GM23338 (cell line): ENCODE measurements at regions not wholly inside any gene's neighbourhood (a gene's known extent, or its start where the extent isn't known, plus 50 kb on each side); places are given as distances from the start of the nearest gene placed in this dataset.

Source experiments
- ATAC-seq: fragments of 200-7000 bp; cut with Tn5 transposase; 3 replicates; pipeline ENCODE4 v1.9.1; 2020
- DNase-seq: peaks from one replicate; pipeline ENCODE4 v3.0.0-alpha.2; 2015; ENCODE audit warnings: low spot score
- H2AFZ ChIP-seq: fragments of 200-600 bp; sonication (generic); 2 replicates; pipeline ENCODE4 v1.8.0; 2016; ENCODE audit warnings: antibody characterized with exemption, mild to moderate bottlenecking, moderate library complexity
- H3F3A ChIP-seq: fragments of 200-600 bp; sonication (generic); replicated peaks from 2 replicates; pipeline ENCODE4 v1.8.0; 2017; ENCODE audit warnings: antibody characterized with exemption, mixed run types, low read depth
- H3K27ac ChIP-seq: fragments of 200-600 bp; sonication (generic); 2 replicates; pipeline ENCODE4 v1.6.1; 2016; ENCODE audit warnings: low read depth
- H3K27me3 ChIP-seq: fragments of 200-600 bp; sonication (generic); 2 replicates; pipeline ENCODE4 v1.8.0; 2016; ENCODE audit warnings: mild to moderate bottlenecking, mixed run types, moderate library complexity; ENCODE audit not compliant: insufficient read depth
- H3K36me3 ChIP-seq: fragments of 200-600 bp; sonication (generic); 2 replicates; pipeline ENCODE4 v1.8.0; 2016; ENCODE audit warnings: mild to moderate bottlenecking; ENCODE audit not compliant: insufficient read depth
- H3K4me1 ChIP-seq: fragments of 200-600 bp; sonication (generic); 2 replicates; pipeline ENCODE4 v1.8.0; 2016; ENCODE audit warnings: mild to moderate bottlenecking, moderate library complexity; ENCODE audit not compliant: insufficient read depth
- H3K4me2 ChIP-seq: fragments of 200-600 bp; sonication (generic); 2 replicates; pipeline ENCODE4 v1.7.1; 2017; ENCODE audit warnings: mixed run types
- H3K4me3 ChIP-seq: fragments of 200-600 bp; sonication (generic); 2 replicates; pipeline ENCODE4 v1.6.1; 2016; ENCODE audit warnings: mixed run types
- H3K79me2 ChIP-seq: fragments of 200-600 bp; sonication (generic); replicated peaks from 2 replicates; pipeline ENCODE4 v1.8.0; 2017; ENCODE audit warnings: mild to moderate bottlenecking; ENCODE audit not compliant: insufficient read depth
- H3K9me2 ChIP-seq: fragments of 200-600 bp; sonication (generic); 2 replicates; pipeline ENCODE4 v1.8.0; 2017; ENCODE audit not compliant: insufficient read depth
- H4K20me1 ChIP-seq: fragments of 200-600 bp; sonication (generic); replicated peaks from 2 replicates; pipeline ENCODE4 v1.8.0; 2017; ENCODE audit warnings: mild to moderate bottlenecking; ENCODE audit not compliant: insufficient read depth
- H3K27ac Mint-ChIP-seq: 2 replicates; pipeline ENCODE4 v1.8.0; 2020; ENCODE audit warnings: inconsistent platforms, mild to moderate bottlenecking, moderate library complexity, mixed read lengths
- H3K27me3 Mint-ChIP-seq: 3 replicates; pipeline ENCODE4 v1.8.0; 2022; ENCODE audit warnings: low read depth, mild to moderate bottlenecking, moderate library complexity, mixed read lengths, inconsistent platforms; ENCODE audit not compliant: insufficient read depth, poor library complexity
- H3K36me3 Mint-ChIP-seq: 3 replicates; pipeline ENCODE4 v1.8.0; 2021; ENCODE audit warnings: low read depth, mild to moderate bottlenecking, inconsistent platforms, moderate library complexity, mixed read lengths
- H3K4me1 Mint-ChIP-seq: 3 replicates; pipeline ENCODE4 v1.8.0; 2020; ENCODE audit warnings: mild to moderate bottlenecking, inconsistent platforms, mixed read lengths
- H3K4me3 Mint-ChIP-seq: 3 replicates; pipeline ENCODE4 v1.8.0; 2021; ENCODE audit warnings: moderate library complexity, mild to moderate bottlenecking, inconsistent platforms, mixed read lengths
- H3K9me3 Mint-ChIP-seq: 3 replicates; pipeline ENCODE4 v1.8.0; 2020; ENCODE audit warnings: moderate library complexity, mild to moderate bottlenecking, inconsistent platforms, mixed read lengths
- CREB1 ChIP-seq: fragments of 250-450 bp; sonication (Bioruptor Pico); IDR thresholded peaks from 2 replicates; pipeline ENCODE4 v1.5.0; 2020; ENCODE audit warnings: low read depth, mild to moderate bottlenecking, moderate library complexity
- EZH2 ChIP-seq: fragments of 200-600 bp; sonication (generic); IDR thresholded peaks from one replicate; pipeline ENCODE4 v1.8.0; 2017; ENCODE audit warnings: antibody characterized with exemption, mild to moderate bottlenecking, low read depth; ENCODE audit not compliant: unreplicated experiment
- JUNB ChIP-seq: IDR thresholded peaks from one replicate; pipeline ENCODE4 v1.6.1; 2016; ENCODE audit warnings: antibody characterized with exemption; ENCODE audit not compliant: unreplicated experiment
- NANOG ChIP-seq: IDR thresholded peaks from 2 replicates; pipeline ENCODE4 v1.6.1; 2016; ENCODE audit warnings: antibody characterized with exemption, borderline replicate concordance
- POLR2AphosphoS5 ChIP-seq: IDR thresholded peaks from 2 replicates; pipeline ENCODE4 v1.6.1; 2016; ENCODE audit warnings: antibody characterized with exemption, low read depth
- STAT1 ChIP-seq: IDR thresholded peaks from one replicate; pipeline ENCODE4 v1.6.1; 2016; ENCODE audit warnings: antibody characterized with exemption; ENCODE audit not compliant: unreplicated experiment
- ZNF114 ChIP-seq: fragments of 250-450 bp; sonication (Bioruptor Pico); IDR thresholded peaks from 2 replicates; pipeline ENCODE4 v1.5.0; 2020; ENCODE audit warnings: mild to moderate bottlenecking, moderate library complexity
- TF ChIP-seq, protein P1 (sequence below), 2 experiments: fragments of 200-600 bp in 1 of 2; sonication (generic) in 1 of 2; conservative IDR thresholded peaks; 2 replicates each; pipeline versions ENCODE4 v1.5.1 to v1.6.1; 2016 to 2017; ENCODE audit warnings: antibody characterized with exemption in 2 of 2, low read depth in 2 of 2, mild to moderate bottlenecking in 2 of 2, moderate library complexity in 1 of 2
- TF ChIP-seq, protein P2 (sequence below): IDR thresholded peaks from 2 replicates; pipeline ENCODE4 v1.6.1; 2016; ENCODE audit warnings: antibody characterized with exemption
- TF ChIP-seq, protein P3 (sequence below): fragments of 250-450 bp; sonication (Bioruptor Pico); IDR thresholded peaks from 2 replicates; pipeline ENCODE4 v1.5.0; 2020; ENCODE audit warnings: mild to moderate bottlenecking, moderate library complexity

DNA sequence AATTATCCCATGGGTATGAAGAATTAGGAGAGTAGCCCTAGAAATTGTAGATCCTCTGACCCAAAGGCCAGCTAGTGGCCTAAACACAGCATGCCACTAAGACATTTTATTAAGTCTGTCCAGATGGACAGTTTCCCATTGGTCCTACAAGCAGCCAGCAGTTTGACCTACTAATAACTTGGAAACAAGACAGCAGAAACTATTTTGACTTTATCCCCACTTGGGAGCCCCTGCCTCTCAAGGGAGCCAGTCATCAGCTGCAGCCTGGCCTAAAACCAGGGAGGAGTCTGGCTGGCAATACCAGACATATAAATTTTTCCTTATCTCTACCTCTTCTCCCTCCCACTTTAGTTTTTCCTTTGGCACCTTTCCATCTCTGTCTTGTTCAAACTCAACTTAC, 222.6 kb upstream of the KCTD3 start:
- H3K36me3 Mint-ChIP-seq = no peaks in the 10 kb centered on the region
- H3K4me1 ChIP-seq = no peaks in the 10 kb centered on the region
- H3K36me3 ChIP-seq = no peaks in the 10 kb centered on the region
- no peak overlapping the region for H3K4me2 ChIP-seq
- ATAC-seq (no peak), DNase-seq (no peak)
- no peak overlapping the region for H2AFZ ChIP-seq
- no peaks in the 10 kb centered on the region for H3K27me3 ChIP-seq
- peaks cover 6% of the 10 kb centered on the region for H3K9me2 ChIP-seq
- H3K4me3 ChIP-seq = no peak overlapping the region
- no peaks in the 10 kb centered on the region for H3F3A ChIP-seq
- no peak overlapping the region for H3K4me3 Mint-ChIP-seq
- no peaks in the 10 kb centered on the region for H3K79me2 ChIP-seq
- no peaks in the 10 kb centered on the region for H3K4me1 Mint-ChIP-seq
- H3K27me3 Mint-ChIP-seq = no peaks in the 10 kb centered on the region
- no peaks in the 10 kb centered on the region for H3K9me3 Mint-ChIP-seq
- H4K20me1 ChIP-seq = no peaks in the 10 kb centered on the region
- no peak overlapping the region for H3K27ac ChIP-seq
- TF ChIP-seq CREB1 (CRISPR knock-in tag) (no peak), STAT1 (no peak), JUNB (no peak)
- TF ChIP-seq, protein P1, sequence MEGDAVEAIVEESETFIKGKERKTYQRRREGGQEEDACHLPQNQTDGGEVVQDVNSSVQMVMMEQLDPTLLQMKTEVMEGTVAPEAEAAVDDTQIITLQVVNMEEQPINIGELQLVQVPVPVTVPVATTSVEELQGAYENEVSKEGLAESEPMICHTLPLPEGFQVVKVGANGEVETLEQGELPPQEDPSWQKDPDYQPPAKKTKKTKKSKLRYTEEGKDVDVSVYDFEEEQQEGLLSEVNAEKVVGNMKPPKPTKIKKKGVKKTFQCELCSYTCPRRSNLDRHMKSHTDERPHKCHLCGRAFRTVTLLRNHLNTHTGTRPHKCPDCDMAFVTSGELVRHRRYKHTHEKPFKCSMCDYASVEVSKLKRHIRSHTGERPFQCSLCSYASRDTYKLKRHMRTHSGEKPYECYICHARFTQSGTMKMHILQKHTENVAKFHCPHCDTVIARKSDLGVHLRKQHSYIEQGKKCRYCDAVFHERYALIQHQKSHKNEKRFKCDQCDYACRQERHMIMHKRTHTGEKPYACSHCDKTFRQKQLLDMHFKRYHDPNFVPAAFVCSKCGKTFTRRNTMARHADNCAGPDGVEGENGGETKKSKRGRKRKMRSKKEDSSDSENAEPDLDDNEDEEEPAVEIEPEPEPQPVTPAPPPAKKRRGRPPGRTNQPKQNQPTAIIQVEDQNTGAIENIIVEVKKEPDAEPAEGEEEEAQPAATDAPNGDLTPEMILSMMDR (conservative IDR thresholded peaks at IDR 0.05; ENCODE audit: low read depth in 2 of 2) = no peak
- no peak overlapping the region for H3K27ac Mint-ChIP-seq

DNA sequence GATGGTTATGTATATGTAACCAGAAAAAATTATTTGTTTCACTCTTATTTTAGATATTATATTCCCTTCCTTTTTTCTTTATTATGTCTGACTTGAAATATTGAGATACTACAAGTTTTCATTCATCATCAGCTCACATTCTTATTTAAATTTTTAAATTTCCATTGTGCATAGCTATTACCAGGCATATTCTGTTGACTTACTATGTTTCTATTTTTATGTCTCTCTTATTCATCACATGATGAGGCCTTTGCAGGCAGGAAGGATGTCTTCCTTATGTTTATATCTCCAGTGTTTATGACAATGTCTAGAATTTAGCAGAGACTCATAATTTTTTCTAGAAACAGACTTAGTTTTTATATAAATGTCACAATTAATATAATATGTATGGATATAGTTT, 221.9 kb upstream of the KCTD3 start:
- Mint-ChIP-seq H3K27ac (no peak overlapping the region), H3K36me3 (no peaks in the 10 kb centered on the region), H3K4me1 (no peaks in the 10 kb centered on the region), H3K9me3 (no peaks in the 10 kb centered on the region), H3K4me3 (no peak overlapping the region), H3K27me3 (no peaks in the 10 kb centered on the region)
- Histone ChIP-seq H3K79me2 (no peaks in the 10 kb centered on the region), H3K36me3 (no peaks in the 10 kb centered on the region), H3K4me2 (no peak overlapping the region), H3K4me1 (no peaks in the 10 kb centered on the region), H4K20me1 (no peaks in the 10 kb centered on the region), H3K27ac (no peak overlapping the region), H3K27me3 (no peaks in the 10 kb centered on the region), H2AFZ (no peak overlapping the region), H3F3A (no peaks in the 10 kb centered on the region), H3K4me3 (no peak overlapping the region), H3K9me2 (peaks cover 6% of the 10 kb centered on the region)
- ATAC-seq = no peak
- DNase-seq = no peak
- TF ChIP-seq CREB1 (CRISPR knock-in tag) (no peak), POLR2AphosphoS5 (no peak), NANOG (no peak), ZNF114 (no peak), EZH2 (no peak), JUNB (no peak)
- TF ChIP-seq, protein P2, sequence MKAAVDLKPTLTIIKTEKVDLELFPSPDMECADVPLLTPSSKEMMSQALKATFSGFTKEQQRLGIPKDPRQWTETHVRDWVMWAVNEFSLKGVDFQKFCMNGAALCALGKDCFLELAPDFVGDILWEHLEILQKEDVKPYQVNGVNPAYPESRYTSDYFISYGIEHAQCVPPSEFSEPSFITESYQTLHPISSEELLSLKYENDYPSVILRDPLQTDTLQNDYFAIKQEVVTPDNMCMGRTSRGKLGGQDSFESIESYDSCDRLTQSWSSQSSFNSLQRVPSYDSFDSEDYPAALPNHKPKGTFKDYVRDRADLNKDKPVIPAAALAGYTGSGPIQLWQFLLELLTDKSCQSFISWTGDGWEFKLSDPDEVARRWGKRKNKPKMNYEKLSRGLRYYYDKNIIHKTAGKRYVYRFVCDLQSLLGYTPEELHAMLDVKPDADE = no peak
- TF ChIP-seq, protein P3, sequence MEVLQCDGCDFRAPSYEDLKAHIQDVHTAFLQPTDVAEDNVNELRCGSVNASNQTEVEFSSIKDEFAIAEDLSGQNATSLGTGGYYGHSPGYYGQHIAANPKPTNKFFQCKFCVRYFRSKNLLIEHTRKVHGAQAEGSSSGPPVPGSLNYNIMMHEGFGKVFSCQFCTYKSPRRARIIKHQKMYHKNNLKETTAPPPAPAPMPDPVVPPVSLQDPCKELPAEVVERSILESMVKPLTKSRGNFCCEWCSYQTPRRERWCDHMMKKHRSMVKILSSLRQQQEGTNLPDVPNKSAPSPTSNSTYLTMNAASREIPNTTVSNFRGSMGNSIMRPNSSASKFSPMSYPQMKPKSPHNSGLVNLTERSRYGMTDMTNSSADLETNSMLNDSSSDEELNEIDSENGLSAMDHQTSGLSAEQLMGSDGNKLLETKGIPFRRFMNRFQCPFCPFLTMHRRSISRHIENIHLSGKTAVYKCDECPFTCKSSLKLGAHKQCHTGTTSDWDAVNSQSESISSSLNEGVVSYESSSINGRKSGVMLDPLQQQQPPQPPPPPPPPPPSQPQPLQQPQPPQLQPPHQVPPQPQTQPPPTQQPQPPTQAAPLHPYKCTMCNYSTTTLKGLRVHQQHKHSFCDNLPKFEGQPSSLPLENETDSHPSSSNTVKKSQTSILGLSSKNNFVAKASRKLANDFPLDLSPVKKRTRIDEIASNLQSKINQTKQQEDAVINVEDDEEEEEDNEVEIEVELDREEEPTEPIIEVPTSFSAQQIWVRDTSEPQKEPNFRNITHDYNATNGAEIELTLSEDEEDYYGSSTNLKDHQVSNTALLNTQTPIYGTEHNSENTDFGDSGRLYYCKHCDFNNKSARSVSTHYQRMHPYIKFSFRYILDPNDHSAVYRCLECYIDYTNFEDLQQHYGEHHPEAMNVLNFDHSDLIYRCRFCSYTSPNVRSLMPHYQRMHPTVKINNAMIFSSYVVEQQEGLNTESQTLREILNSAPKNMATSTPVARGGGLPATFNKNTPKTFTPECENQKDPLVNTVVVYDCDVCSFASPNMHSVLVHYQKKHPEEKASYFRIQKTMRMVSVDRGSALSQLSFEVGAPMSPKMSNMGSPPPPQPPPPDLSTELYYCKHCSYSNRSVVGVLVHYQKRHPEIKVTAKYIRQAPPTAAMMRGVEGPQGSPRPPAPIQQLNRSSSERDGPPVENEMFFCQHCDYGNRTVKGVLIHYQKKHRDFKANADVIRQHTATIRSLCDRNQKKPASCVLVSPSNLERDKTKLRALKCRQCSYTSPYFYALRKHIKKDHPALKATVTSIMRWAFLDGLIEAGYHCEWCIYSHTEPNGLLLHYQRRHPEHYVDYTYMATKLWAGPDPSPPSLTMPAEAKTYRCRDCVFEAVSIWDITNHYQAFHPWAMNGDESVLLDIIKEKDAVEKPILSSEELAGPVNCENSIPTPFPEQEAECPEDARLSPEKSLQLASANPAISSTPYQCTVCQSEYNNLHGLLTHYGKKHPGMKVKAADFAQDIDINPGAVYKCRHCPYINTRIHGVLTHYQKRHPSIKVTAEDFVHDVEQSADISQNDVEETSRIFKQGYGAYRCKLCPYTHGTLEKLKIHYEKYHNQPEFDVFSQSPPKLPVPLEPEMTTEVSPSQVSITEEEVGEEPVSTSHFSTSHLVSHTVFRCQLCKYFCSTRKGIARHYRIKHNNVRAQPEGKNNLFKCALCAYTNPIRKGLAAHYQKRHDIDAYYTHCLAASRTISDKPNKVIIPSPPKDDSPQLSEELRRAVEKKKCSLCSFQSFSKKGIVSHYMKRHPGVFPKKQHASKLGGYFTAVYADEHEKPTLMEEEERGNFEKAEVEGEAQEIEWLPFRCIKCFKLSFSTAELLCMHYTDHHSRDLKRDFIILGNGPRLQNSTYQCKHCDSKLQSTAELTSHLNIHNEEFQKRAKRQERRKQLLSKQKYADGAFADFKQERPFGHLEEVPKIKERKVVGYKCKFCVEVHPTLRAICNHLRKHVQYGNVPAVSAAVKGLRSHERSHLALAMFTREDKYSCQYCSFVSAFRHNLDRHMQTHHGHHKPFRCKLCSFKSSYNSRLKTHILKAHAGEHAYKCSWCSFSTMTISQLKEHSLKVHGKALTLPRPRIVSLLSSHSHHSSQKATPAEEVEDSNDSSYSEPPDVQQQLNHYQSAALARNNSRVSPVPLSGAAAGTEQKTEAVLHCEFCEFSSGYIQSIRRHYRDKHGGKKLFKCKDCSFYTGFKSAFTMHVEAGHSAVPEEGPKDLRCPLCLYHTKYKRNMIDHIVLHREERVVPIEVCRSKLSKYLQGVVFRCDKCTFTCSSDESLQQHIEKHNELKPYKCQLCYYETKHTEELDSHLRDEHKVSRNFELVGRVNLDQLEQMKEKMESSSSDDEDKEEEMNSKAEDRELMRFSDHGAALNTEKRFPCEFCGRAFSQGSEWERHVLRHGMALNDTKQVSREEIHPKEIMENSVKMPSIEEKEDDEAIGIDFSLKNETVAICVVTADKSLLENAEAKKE (CRISPR knock-in tag) = no peak
